HUDEP-2 (cell line): ENCODE measurements at regions not wholly inside any gene's neighbourhood (a gene's known extent, or its start where the extent isn't known, plus 50 kb on each side); places are given as distances from the start of the nearest gene placed in this dataset.
"Not testable (repeated sequence)": the region's sequence is repeated elsewhere in the genome, so short reads cannot be mapped to it uniquely, and the experiment has no call there.

Source experiments
- DNase-seq, 76 experiments: peaks; one replicate each; lab custom pipeline; 2025; ENCODE audit not compliant: unreplicated experiment in 76 of 76; lab: John Stamatoyannopoulos, UW

DNA sequence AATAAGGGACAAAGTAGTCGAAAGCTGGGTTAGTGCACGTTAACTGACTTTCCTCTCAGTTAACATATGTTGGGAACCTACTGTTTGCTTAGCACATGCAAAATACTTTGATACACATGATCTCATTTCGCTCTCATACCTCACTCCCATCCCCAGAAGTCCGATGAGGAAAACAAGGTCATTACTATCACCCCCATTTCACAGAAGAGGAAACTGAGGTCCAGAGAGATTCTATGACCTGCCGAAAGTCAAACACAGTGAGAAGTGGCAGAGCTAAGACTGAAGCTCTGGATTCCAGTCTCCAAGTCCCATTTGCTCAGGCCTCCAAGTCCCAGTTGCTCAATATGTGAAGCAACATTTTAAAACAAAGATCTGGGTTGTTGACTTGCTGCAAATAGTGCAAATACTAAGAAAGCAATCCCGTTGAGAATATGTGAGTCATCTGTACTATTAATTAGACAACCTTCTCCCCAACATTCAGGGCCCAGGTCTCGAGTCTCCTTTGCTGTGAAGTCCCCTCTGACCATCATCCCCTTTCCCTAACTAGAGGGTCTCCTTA, 170.6 kb upstream of the PWP1 start:
- DNase-seq = no peak

DNA sequence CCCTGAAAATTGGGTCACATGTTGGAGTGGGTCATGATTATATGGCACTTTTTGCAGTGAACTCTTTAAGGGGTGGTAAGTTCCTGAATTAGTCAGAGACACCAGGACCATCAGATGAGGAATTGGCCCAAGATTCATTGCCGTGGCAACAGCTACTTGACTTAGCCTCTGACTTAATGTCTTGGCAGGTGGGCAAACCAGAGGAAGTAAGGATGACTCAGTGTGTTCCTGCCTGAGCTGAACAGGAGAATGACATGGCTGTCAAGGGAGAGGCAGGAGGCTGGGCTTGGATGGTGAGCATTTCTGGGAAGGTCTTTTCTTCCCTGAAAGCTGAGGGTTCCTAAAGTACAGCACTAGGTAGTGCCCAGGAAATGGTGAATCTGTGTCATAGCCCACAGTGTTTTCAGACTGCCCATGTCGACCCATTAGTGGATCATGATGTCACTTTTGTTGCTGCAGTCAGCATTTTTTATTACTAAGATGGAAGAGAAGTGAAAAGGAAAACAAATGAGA, 170.1 kb upstream of the PWP1 start:
- DNase-seq = no peak

DNA sequence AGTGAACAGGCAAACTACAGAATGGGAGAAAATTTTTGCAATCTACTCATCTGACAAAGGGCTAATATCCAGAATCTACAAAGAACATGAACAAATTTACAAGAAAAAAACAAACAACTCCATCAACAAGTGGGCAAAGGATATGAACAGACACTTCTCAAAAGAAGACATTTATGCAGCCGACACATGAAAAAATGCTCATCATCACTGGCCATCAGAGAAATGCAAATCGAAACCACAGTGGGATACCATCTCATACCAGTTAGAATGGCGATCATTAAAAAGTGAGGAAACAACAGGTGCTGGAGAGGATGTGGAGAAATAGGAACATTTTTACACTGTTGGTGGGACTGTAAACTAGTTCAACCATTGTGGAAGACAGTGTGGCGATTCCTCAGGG, 167.8 kb upstream of the PWP1 start:
- DNase-seq = not testable (repeated sequence)

DNA sequence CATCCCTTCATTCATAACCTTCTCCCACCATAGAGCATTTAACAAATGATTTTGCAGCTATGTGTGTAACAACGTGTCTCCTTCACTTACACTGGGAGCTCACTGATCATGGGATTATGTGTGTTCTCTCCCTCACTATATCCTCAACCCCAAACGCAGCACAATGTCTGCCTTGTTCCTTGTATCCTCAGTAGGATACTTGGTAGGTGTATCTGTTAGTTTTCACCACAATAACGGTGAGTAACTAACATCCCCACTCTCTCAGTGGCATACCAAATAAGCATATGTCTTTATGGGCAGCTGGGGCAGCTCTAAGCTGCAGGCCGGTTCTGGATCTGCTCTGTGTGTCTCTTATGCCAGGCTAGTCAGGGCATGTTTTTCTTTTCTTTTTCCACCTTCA, 166.7 kb upstream of the PWP1 start:
- DNase-seq = peak in 13 of 76 experiments; percentile 23 to 99 (median 96)

DNA sequence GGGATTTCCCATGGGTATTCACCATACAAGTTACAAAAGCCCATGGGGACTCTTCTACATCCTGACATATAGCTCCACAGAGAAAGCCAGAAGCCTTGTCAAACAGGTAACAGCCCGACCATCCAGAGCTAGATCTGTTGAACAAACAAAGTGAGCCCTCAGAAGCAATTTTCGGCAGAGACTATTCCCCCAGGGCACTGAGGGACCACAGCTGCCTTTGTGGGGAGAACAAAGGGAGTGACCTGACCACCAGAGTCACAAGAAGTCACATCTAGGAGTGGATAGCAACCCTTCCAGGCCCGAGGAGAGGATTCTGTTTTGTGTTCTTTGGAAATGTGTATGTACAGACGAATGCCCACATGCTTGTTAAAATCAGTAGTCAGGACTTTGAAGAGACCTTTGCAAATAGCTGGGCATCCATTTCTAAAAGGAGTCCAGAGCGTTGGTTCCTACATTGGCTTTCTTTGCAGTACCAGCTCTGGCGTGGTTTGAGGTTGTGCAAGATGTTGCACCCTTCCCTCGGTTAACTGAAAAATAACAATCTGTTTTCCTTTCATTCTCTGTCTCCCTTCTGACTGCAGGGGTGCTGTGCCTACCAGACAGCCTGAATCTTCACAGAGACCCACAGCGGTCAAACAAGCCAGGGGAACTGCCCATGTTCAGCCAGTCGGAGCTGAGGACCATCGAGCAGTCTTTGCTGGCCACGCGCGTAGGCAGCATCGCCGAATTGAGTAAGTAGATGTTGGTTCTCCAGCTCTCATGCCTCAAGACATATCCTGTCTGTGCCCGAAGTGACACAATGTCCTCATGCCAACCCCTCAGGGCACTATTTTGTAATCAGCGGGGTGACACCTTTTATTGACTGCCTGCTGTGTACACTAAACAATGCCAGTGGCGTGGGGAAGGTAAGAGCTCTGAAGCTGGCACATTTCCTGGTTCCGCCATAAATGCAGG, 165.4 kb upstream of the PWP1 start:
- no peak for DNase-seq

DNA sequence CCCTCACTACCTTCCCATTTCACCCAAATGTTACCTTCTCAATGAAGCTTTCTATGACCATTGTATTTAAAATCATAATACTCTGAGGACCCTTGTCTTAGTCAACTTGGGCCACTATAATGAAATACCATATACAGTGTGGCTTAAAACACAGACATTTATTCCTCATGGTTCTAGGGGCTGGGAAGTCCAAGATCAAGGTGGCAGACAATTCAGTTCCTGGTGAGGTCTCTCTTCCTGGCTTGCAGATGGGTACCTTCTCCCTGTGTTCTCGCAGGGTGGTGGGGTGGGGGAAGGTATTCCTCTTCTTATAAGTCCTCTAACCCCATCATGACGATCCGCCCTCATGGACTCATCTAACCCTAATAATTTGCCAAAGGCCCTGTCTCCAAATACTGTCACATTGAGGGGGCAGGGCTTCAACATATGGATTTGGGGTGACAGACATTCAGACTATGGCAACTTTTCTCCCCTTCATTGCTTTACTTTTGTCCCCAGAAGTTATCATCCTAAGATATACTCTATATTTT, 163.7 kb upstream of the PWP1 start:
- DNase-seq = no peak

DNA sequence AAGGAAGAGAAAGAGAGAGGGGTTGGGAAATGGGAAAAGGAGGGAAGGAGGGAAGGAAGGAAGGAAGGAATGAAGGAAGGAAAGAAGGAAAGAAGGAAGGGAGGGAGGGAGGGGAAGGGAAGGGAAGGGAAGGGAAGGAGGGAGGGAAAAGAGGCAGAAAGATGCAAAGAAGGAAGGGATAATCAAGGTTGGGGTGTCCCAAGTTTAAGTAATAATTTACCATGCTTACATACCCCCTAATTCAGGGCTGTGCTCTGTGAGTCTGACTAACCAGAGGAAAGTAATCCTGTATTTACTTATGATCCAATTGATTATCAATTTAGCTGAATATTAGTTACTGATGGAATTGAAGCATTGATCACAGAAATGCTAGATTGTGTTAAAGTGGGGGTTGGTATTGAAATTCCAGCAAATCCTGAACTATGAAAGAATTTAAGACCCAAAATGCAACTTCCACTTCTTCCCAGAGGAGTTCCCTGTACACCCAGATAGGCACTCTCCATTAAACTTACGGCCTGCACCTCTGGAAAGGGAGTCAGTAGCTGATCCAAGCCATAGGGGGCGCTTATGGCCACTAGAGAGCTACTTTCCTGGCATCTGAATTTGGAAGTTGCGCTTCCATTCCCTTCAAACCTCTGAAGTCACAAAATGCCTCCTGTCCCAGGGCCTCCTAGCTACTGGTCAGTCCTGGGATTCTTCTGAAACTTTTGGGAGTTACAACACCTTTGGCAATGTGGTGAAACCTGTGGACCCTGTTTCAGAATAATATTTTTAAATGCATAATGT, 162.7 kb upstream of the PWP1 start:
- no peak for DNase-seq

DNA sequence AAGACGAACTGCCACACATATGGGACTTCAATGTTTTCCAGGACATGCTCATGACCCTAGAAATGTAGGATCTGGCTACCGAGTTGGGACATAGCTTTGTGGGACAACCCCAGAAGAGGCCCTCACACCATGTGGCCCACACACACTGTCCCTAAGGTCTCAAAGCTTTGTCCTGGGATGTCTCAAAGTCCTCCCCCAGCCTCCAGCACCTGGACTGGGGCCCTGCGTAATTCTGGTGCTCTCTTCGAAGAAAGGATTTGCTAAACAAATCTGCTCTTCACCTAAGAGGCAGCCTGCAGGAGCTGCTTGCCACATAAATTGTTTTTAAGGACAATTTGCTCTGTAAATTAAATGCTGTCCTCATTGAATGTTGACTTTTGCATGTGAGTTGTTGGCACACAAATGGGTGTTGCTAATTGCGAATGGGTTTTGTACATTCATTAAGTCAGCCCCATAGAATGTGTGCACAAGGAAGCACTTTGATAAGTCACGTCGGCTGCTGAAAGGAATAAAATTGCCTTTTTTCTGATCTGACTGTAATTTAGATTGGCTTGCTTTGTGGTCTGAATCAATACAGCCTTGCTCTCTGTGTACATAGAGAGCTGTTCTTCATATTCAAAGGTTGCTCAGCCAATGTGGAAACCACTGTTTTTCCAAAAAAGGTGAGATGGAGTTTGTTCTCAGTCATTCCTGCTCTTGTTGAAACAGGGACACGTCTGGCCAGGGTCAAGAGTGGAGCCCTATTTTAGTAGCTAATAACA, 161.6 kb upstream of the PWP1 start:
- no peak for DNase-seq

DNA sequence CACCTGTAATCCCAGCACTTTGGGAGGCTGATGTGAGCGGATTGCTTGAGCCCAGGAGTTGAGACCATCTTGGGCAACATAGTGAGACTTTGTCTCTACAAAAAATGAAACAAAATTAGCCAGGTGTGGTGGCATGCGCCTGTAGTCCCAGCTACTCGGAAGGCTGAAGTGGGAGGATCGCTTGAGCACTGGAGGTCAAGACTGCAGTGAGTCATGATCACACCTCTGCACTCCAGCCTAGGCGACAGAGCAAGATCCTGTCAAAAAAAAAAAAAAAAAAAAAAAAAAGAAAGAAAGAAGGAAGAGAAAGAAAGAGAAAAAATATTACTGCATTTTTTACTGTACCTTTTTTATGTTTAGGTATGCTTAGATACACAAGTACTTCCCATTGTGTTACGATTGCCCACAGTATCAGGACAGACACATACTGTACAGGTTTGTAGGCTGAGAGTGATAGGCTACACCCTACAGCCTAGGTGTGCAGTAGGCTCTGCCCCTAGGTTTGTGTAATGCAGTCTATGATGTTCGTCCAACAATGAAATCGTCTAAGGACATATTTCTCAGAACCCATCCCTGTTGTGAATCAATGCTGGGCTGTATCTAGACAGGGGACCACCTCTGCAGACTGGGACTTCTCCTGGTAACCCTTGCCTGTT, 160.4 kb upstream of the PWP1 start:
- DNase-seq = no peak

DNA sequence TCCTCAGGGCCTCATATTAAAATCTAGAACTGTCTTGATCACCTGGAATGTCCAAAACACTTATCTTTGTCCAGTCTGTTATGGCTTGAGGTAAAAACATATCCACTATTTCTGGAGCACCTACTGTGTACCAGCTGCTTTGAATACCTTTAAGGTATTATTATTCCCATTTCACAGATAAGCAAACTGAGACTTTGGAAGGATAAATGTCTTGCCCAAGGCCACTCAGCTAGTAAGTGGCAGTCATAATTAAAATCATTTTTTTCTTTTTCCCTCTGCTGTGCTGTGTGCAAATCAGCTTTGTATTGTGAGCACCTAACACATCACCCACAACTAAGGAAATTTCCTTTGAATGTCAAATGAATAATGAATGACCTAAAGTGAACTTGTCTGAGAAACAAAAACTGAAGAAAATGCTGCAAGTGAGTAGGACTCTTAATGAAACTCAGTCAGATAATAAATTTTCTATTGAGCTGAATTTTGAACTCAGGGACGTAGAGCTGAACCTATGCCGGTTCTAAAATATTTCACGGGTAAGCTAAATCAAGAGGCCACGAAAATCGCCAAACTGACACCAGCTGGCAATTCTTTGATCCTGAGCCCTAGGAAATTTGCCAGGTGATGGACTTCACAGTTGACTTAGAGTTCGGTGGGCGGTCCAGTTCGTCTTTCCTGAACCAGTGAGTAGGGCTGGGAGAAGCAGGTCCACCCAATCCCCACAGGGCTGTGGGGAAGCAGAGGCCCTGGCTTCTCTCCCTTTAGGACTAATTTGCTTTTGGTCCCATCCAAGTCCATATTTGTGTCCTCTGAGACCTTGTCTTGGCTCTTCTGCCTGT, 159.7 kb upstream of the PWP1 start:
- DNase-seq = no peak

DNA sequence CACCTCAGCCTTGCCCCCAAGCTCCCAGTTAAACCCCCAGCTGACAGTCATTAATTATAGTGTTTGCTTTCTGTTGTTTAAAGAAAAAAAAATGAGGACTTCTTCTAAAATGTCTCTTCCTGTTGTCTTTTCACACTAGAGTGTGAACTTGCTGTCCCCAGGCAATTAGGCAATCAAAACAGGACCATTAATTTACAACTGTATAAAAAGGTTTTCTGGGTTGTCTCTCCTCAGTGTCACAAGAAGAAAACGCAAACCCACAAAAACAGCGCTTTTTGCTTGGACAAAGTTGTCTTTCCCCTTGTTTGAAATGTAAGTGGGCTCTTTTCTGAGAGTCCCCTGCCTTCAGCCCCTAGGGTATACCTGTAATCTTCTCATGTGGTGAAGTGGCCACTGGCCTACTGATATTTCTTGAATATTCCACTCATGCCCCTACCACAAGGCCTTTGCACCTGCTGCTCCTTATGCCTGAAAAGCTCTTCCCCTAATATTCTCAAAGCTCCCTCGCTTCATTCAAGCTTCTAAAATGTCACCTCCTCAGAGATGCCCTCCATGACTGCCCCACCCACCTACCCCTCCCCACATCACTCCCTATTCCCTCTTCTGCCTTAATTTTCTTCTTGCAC, 158.9 kb upstream of the PWP1 start:
- DNase-seq = no peak

DNA sequence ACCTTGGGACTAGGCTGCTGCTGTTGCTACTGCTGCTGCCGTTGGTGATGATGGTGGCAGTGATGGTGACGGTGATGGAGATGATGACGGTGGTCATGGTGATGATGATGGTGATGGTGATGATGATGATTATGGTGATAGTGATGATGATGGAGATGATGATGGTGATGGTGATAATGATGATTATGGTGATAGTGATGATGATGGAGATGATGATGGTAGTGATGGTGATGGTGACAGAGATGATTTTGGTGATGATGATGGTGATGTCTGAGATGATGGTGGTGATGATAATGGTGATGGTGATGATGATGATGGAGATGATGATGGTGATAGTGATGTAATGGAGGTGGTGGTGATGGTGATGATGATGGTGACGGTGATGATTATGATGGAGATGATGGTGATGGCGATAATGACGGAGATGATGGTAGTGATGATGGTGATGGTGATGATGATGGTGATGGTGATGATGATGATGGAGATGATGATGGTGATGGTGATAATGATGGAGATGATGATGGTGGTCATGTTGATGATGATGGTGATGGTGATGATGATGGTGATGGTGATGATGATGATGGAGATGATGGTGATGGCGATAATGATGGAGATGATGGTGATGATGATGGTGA, 156.8 kb upstream of the PWP1 start:
- DNase-seq = no peak

DNA sequence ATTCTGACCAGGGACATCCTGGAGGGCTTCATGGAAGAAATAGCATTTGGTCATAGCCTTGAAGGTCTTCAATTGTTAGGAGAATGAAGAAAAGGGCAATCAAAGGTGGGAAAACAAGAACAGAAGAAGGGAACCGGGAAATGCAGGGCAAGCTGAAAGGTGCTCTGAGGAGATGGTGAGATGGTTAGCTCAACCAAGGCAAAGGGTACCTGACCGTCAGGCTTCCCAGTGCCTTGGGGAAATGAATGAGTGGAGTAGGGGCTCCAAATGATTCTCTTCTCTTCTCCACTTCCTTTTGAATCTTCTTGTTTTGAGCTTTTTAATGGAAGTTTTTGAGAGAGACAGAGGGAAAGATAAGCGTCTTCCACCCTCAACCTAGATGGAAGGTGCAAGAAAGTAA, 155.6 kb upstream of the PWP1 start:
- DNase-seq = no peak

DNA sequence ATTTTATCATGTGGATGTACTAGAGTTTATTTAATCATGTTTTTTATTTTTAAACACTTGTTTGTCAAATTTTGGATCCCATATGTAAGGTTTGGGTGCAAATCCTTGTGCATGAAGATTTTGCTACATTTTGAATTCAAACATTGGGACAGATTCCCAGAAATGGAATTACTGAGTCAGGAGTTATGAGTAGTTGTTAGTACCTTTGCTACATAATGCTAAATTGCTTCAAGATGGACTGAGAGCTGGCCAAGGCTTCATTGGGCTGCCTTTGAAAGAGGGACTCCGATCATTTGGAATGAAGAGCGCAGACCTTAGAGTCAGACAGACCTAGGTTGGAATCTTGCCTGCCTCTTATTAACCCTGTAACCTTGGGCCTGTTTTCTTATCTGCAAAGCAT, 154.9 kb upstream of the PWP1 start:
- DNase-seq = no peak

DNA sequence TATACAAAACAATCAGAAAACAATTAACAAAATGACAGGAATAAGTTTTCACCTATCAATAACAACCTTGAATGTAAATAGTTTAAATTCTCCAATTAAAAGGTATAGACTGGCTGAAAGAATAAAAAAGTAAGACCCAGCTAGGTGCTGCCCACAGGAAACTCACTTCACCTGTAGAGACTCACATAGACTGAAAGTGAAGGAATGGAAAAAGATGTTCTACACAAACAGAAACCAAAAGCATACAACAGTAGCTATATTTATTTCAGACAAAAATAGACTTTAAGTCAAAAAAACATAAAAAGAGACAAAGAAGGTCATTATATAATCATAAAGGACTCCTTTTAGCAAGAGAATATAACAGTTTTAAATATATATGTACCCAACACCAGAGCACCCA, 152.4 kb upstream of the PWP1 start:
- DNase-seq = no peak

DNA sequence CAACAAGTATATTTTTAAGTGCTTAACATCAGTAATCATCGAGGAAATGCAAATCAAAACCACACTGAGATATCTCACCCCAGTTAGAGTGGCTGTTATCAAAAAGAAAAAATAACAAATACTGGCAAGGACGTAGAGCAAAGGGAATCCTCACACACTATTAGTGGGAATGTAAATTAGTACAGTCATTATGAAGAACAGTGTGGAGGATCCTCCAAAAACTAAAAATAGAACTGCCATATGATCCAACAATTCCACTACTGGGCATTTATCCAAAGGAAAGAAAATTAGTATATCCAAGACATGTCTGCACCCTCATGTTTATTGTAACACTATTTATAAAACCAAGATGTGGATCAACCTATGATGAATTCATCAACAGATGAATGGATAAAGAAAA, 149.0 kb upstream of the PWP1 start:
- DNase-seq = no peak

DNA sequence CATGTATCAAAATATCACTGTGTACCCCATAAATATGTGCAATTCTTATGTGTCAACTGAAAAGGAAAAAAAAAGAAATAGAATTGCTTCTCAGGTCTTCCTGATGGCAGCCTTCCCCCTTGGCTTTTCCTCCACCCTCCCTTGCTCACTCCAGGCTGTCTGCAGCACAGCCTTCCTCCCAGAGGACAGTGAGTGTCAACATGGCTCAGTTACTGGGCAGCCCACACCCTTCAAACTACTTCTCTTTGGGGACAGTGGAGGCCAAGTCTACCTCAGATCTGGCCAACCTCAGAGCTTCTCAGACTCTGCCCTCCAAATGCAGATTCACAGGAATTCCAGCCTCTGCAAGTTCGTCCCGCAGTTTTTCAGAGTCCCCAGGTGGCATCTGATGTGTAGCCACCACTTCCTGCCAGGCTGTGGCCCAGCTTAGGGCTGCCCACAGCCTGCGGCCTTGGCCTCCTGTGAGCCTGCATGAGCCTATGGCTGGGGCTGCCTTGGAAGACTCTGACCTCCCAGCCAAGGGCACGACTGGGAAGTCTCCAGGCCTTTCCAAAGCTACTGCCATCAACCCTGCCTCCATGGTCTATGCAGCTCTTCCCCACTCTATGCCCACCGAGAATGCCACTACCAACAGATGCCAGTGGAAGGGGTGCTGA, 148.0 kb upstream of the PWP1 start:
- DNase-seq = no peak
